ENCODE measurements at regions not wholly inside any gene's neighbourhood (a gene's known extent, or its start where the extent isn't known, plus 50 kb on each side); places are given as distances from the start of the nearest gene placed in this dataset.

DNA sequence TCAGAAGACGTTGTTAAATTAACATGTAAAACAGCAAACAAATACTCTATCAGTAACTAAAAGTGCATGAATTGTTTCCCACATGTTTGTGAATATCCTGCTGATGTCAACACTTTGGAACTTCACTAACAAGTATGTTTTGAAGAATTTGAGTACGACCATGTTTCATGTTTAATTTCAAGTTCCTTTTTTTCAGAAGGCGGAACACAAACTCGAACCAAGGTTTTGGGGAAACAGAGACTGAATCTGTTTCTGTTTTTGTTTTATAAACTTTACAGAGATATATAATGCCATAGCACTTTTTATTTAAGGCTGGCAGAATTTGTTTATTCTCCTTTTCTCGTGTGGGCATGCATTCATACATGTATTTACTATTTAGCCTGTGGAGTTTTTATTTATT, 509.3 kb upstream of the CITED2 start:
- Histone ChIP-seq H3K36me3 (ENCODE audit: insufficient read depth, low read length) (no peaks in the 10 kb centered on the region), H3K4me3 (ENCODE audit: insufficient read depth, low read depth, low read length) (no peak overlapping the region), H3K9ac (ENCODE audit: low read length) (peak overlapping the region; percentile 26), H4K20me1 (ENCODE audit: insufficient read depth, low read length) (no peaks in the 10 kb centered on the region), H3K4me1 (ENCODE audit: insufficient read depth, low read length) (peaks cover 27% of the 10 kb centered on the region), H3K9me3 (ENCODE audit: insufficient read depth, low read depth, low read length) (no peaks in the 10 kb centered on the region), H3K27me3 (ENCODE audit: insufficient read depth, low read length) (no peaks in the 10 kb centered on the region), H2AFZ (ENCODE audit: low read depth, low read length) (peak overlapping the region; percentile 12), H3K79me2 (ENCODE audit: insufficient read depth, low read length) (no peaks in the 10 kb centered on the region), H3K27ac (ENCODE audit: low read depth, low read length) (peak overlapping the region; percentile 76), H3K4me2 (ENCODE audit: low read length) (peak overlapping the region; percentile 45)
- Mint-ChIP-seq H3K4me1 (ENCODE audit: low read depth, unreplicated experiment) (peaks cover 64% of the 10 kb centered on the region), H3K27ac (ENCODE audit: unreplicated experiment) (peak overlapping the region; percentile 96), H3K4me3 (ENCODE audit: unreplicated experiment) (no peak overlapping the region), H3K27me3 (ENCODE audit: low read depth, unreplicated experiment) (no peaks in the 10 kb centered on the region), H3K36me3 (ENCODE audit: low read depth, unreplicated experiment) (no peaks in the 10 kb centered on the region), H3K9me3 (ENCODE audit: unreplicated experiment) (no peaks in the 10 kb centered on the region)
- DNase-seq (ENCODE audit: low read depth) (peak; percentile 37), FAIRE-seq (no peak)
- TF ChIP-seq EZH2 (IDR thresholded peaks at IDR 0.05; ENCODE audit: insufficient read depth, low read length), result no peak
- TF ChIP-seq, protein P1, sequence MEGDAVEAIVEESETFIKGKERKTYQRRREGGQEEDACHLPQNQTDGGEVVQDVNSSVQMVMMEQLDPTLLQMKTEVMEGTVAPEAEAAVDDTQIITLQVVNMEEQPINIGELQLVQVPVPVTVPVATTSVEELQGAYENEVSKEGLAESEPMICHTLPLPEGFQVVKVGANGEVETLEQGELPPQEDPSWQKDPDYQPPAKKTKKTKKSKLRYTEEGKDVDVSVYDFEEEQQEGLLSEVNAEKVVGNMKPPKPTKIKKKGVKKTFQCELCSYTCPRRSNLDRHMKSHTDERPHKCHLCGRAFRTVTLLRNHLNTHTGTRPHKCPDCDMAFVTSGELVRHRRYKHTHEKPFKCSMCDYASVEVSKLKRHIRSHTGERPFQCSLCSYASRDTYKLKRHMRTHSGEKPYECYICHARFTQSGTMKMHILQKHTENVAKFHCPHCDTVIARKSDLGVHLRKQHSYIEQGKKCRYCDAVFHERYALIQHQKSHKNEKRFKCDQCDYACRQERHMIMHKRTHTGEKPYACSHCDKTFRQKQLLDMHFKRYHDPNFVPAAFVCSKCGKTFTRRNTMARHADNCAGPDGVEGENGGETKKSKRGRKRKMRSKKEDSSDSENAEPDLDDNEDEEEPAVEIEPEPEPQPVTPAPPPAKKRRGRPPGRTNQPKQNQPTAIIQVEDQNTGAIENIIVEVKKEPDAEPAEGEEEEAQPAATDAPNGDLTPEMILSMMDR (IDR thresholded peaks at IDR 0.05; ENCODE audit: insufficient read depth, low read depth, low read length), result no peak

DNA sequence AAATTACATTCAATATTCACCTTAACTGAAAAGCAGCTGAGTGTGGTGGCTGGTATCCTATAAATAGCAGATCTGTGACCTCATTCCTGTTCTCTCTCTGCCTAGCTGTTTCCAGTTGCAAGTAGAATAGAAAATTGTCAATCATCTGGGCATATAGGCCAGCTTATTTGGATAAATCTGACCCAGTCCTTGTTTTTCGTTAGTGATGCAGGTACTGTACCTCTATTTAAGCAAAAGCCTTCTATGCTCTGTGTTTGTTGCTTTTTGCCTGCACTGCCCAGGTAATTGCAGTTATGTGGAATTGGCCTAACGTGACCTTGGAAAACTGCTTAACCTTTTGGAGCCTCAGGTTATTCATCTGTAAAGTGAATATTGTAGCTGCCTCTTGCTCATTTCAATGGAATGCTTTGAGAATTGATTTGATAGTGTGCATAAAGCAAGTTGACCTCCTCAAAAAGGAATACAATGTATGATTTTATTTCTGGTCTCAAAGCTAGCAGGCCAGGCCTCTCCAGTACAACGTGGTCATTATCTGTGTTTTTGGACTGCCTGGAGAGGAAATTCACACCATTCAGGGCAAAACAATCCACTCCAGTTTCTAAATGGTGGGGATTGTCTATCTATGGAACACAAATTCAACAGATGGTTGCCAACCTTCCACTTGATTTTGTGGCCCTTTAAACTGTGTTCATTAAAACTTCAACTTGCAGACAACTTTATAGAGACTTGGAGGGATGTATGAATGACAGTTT, 508.7 kb upstream of the CITED2 start:
- DNase-seq (ENCODE audit: low read depth) (peak; percentile 52), FAIRE-seq (peak; percentile 23)
- Mint-ChIP-seq H3K27me3 (ENCODE audit: low read depth, unreplicated experiment) (no peaks in the 10 kb centered on the region), H3K4me3 (ENCODE audit: unreplicated experiment) (peak overlapping the region; percentile 40), H3K36me3 (ENCODE audit: low read depth, unreplicated experiment) (no peaks in the 10 kb centered on the region), H3K9me3 (ENCODE audit: unreplicated experiment) (peaks cover 4% of the 10 kb centered on the region), H3K4me1 (ENCODE audit: low read depth, unreplicated experiment) (peaks cover 58% of the 10 kb centered on the region), H3K27ac (ENCODE audit: unreplicated experiment) (peak overlapping the region; percentile 96)
- Histone ChIP-seq H3K9me3 (ENCODE audit: insufficient read depth, low read depth, low read length) (no peaks in the 10 kb centered on the region), H4K20me1 (ENCODE audit: insufficient read depth, low read length) (no peaks in the 10 kb centered on the region), H3K36me3 (ENCODE audit: insufficient read depth, low read length) (no peaks in the 10 kb centered on the region), H3K9ac (ENCODE audit: low read length) (peak overlapping the region; percentile 26), H3K27me3 (ENCODE audit: insufficient read depth, low read length) (no peaks in the 10 kb centered on the region), H3K4me1 (ENCODE audit: insufficient read depth, low read length) (peaks cover 22% of the 10 kb centered on the region), H2AFZ (ENCODE audit: low read depth, low read length) (peak overlapping the region; percentile 12), H3K4me3 (ENCODE audit: insufficient read depth, low read depth, low read length) (no peak overlapping the region), H3K79me2 (ENCODE audit: insufficient read depth, low read length) (no peaks in the 10 kb centered on the region), H3K27ac (ENCODE audit: low read depth, low read length) (peak overlapping the region; percentile 76), H3K4me2 (ENCODE audit: low read length) (peak overlapping the region; percentile 45)
- TF ChIP-seq, protein P1 (IDR thresholded peaks at IDR 0.05; ENCODE audit: insufficient read depth, low read depth, low read length), result no peak
- no peak for TF ChIP-seq EZH2 (IDR thresholded peaks at IDR 0.05; ENCODE audit: insufficient read depth, low read length)

DNA sequence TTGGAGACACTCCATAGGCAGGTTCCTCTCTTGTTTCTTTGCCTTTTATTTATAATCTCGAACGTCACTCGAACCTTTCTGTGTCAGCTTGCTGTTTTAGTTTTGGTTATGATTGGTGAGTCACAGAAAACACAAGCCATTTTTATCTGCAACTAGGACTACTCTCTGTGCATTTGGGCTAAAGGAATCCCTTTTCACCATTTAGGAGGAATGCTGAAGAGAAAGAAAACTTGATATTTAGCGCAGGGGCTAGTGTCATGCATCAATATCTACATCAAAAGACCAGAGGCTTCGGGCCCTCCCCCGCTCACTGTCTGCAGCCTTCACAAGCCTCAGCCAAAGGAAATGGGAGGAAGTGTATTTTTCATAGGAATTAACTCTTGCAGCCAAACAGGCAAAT, 507.8 kb upstream of the CITED2 start:
- peaks cover 4% of the 10 kb centered on the region for H3K9me3 Mint-ChIP-seq (ENCODE audit: unreplicated experiment)
- no peaks in the 10 kb centered on the region for H3K27me3 Mint-ChIP-seq (ENCODE audit: low read depth, unreplicated experiment)
- Histone ChIP-seq H3K9ac (ENCODE audit: low read length) (peak overlapping the region; percentile 57), H3K9me3 (ENCODE audit: insufficient read depth, low read depth, low read length) (no peaks in the 10 kb centered on the region), H3K36me3 (ENCODE audit: insufficient read depth, low read length) (no peaks in the 10 kb centered on the region), H3K79me2 (ENCODE audit: insufficient read depth, low read length) (no peaks in the 10 kb centered on the region), H3K4me2 (ENCODE audit: low read length) (peak overlapping the region; percentile 78), H3K27ac (ENCODE audit: low read depth, low read length) (peak overlapping the region; percentile 76), H2AFZ (ENCODE audit: low read depth, low read length) (peak overlapping the region; percentile 36), H3K27me3 (ENCODE audit: insufficient read depth, low read length) (no peaks in the 10 kb centered on the region), H3K4me1 (ENCODE audit: insufficient read depth, low read length) (peaks cover 22% of the 10 kb centered on the region), H4K20me1 (ENCODE audit: insufficient read depth, low read length) (no peaks in the 10 kb centered on the region), H3K4me3 (ENCODE audit: insufficient read depth, low read depth, low read length) (peak overlapping the region; percentile 17)
- FAIRE-seq, result peak; percentile 9
- TF ChIP-seq EZH2 (IDR thresholded peaks at IDR 0.05; ENCODE audit: insufficient read depth, low read length), result no peak
- TF ChIP-seq, protein P1 (IDR thresholded peaks at IDR 0.05; ENCODE audit: insufficient read depth, low read depth, low read length), result no peak
- peak overlapping the region; percentile 41 for H3K4me3 Mint-ChIP-seq (ENCODE audit: unreplicated experiment)
- no peaks in the 10 kb centered on the region for H3K36me3 Mint-ChIP-seq (ENCODE audit: low read depth, unreplicated experiment)
- DNase-seq (ENCODE audit: low read depth), result peak; percentile 61
- peak overlapping the region; percentile 96 for H3K27ac Mint-ChIP-seq (ENCODE audit: unreplicated experiment)
- H3K4me1 Mint-ChIP-seq (ENCODE audit: low read depth, unreplicated experiment), result peaks cover 49% of the 10 kb centered on the region
